LNCAP (cell line): ENCODE measurements at regions not wholly inside any gene's neighbourhood (a gene's known extent, or its start where the extent isn't known, plus 50 kb on each side); places are given as distances from the start of the nearest gene placed in this dataset.

Experiments used
- CTCF ChIP-seq: fragments of 450-650 bp; IDR thresholded peaks from 2 replicates; pipeline ENCODE4 v1.5.1; 2017; ENCODE audit warnings: mild to moderate bottlenecking

DNA sequence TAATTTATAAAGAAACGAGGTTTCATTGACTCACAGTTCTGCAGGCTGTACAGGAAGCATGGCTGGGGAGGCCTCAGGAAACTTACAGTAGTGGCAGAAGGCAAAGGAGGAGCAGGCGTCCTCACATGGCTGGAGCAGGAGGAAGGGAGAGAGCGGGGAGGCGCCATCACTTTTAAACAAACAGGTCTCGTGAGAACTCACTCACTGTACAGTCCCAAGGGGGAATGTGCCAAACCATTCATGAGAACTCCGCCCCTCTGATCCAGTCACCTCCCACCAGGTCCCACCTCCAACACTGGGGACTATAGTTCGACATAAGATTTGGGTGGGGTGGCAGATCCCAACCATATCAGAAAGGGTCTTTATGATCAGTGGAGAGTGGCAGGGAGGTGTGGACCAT is 392.4 kb upstream of the TNRC6C start:
- TF ChIP-seq CTCF = no peak

DNA sequence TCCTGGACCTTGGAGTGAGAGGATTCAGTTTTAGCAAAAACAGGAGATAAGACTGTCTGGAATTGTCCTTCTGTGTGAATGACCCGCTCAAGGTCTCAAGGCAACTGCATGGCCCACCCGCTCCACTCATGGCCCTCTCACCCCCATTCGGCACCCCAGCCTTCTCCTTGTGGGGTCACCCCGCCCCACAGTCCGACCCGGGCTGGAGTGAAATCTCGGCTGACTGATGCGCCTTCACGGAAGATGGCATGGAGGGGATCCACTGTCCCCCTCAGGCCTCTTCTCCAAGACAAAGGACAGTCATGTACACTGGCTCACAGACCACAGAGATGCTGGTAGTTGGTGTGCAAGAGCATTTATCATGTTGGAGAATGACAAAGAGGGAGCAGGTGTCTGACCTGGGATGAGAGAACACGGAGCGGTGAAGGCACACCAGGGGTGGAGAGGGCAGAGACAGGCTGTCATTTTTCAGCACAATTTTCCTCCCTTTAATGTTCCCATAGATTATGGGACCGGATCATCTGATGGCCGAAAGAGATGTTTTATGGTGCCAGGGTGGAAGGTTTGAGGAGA is 391.9 kb upstream of the TNRC6C start:
- no peak for TF ChIP-seq CTCF

DNA sequence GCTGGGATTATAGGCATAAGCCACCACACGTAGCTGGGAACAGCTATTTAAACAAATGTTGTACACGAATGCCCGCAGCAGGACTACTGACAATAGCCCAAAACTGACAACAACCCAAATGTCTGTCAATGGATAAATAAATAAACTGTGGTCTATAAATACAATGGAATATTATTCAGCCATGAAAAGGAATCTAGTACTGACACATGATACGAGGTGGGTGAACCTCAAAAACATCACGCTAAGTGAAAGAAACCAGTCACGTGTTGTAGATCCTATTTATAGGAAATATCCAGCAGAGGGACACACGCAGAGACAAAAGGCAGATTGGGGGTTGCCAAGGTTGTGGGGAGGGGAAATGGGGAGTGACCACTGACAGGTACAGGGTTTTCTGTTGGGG is 390.0 kb upstream of the TNRC6C start:
- TF ChIP-seq CTCF = no peak

DNA sequence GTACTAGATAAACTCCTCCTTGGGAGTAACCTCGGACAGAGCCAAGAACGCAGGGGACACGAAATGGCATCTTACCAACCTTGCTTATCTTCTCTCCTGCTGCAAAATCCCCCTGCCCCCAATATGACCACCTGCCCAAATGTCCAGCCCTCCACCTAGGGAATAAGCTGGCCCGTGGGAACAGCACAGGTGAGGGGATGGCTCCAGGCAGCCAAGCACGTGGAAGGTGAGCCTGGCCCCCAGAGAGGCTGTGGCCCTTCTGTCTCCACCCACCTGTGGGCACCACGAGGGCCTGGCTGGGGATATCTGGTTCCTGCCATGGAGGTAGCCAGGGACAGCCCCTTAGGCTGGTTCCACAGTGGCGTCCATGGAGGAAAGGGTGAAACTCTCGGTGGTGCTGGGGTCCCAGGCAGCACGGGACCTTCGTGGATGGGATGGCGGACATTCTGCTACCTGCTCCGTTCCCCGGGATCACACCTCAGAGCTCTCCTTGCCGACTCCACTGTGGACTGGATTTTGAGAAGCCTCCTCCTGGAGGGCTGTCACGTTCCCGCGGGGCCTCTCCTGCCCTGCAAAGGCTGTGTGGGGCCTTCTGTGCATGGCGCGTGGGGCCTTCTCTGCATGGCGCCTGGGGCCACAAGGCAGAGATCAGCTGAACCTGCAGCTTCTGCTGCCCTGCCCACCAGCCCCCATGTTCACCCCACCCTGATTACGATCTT is 388.5 kb upstream of the TNRC6C start:
- no peak for TF ChIP-seq CTCF

DNA sequence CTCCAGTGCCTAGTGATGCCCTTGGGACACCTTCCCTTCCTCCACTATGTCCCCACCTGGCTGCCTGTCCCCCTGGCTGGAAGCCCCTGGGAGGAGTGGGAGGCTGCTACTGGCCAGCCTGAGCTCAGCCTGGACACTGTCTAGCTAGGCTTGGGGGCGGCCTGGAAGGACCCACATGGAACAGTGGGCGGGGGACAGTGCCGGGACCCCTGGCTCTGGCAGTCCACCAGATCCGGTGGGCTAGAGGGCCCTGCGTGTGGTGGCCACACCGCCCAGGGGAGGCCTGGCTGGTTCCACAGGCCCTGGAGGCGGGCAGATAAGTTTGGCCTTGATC is 388.0 kb upstream of the TNRC6C start:
- TF ChIP-seq CTCF = no peak

DNA sequence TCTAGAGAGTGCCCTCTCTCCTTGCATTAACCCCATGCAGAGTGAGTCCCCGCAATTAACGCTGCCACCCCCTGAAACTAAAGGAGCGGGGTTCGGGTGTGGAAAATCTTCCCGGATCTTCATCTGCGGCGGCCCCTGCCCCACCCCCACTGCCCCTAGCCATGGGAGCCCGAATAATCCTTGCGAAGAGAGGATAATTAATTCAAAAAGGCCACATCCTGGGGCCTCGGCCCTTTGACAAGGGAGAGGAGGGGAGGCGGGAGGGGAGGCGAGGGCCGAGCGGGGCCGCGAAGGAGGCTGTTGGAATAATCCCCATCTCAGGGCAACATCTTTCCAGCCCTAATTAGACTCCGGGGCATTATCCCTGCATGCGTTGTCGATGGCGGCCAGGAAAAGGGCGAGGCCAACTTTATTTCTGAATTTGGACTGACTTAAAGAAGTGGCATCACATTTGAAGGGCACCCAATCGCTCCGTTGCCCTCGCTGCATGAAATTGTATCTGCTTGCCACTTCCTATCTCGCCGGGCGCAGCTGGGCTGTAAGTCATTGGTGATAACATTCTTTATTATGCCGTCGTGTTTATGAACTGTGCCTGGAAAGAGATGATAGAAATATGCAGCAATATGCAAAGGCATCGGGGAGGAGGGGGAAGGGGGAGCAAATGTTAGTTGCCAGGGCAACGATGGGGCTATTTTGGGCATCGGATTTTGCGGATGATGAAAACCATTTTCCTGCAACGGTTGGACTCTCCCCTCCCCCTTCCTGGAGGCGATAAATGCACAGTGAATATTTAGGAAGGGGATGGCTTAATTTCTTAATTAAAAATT is 387.1 kb upstream of the TNRC6C start:
- no peak for TF ChIP-seq CTCF

DNA sequence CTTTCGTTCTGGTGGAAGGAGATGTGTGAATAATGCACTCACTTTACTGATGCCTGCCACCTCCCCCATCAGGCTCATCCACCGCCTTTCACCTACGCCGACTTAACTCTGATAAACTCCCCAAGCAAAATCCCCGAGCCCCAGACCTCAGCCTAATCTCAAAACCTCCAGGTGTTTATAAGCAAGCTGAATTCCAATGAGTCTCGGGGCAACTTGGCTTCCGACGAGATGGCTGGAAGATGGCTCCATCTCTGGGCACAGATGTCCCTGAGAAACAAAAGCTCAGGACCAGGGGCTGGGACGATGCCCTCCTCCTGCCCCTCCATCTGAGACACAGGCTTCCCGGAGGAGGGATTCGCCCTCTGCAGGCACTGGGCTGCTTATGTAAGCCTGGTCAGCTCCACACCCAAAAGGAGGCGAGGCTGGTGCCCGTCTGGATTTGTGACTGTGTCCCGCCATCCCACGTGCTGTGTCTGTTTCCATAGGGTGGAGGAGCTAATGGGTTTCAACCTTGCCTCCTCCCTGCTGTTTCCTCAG is 386.4 kb upstream of the TNRC6C start:
- TF ChIP-seq CTCF = no peak
